GM12878 (cell line): ENCODE measurements at regions not wholly inside any gene's neighbourhood (a gene's known extent, or its start where the extent isn't known, plus 50 kb on each side); places are given as distances from the start of the nearest gene placed in this dataset.

Experiments used
- CHD1 ChIP-seq: IDR thresholded peaks from 2 replicates; pipeline ENCODE4 v1.6.1; 2012; ENCODE audit warnings: low read depth, low read length, improper control_type of control experiment
- CTCF ChIP-seq, 3 experiments: IDR thresholded peaks in 2 of 3; conservative IDR thresholded peaks in 1 of 3; 2 replicates each; pipeline ENCODE4 v1.5.1; 2011; ENCODE audit warnings: low read depth in 3 of 3, low read length in 3 of 3, mild to moderate bottlenecking in 3 of 3, control low read depth in 2 of 3, moderate library complexity in 2 of 3, inconsistent platforms in 1 of 3, mixed read lengths in 1 of 3; ENCODE audit not compliant: control insufficient read depth in 2 of 3, insufficient read depth in 1 of 3; ENCODE audit errors: extremely low read depth in 1 of 3
- FOXK2 ChIP-seq: fragments of 450-650 bp; IDR thresholded peaks from 2 replicates; pipeline ENCODE4 v1.6.1; 2017; ENCODE audit warnings: mild to moderate bottlenecking, moderate library complexity
- KDM1A ChIP-seq: fragments of 200-600 bp; sonication (generic); IDR thresholded peaks from 2 replicates; pipeline ENCODE4 v1.6.1; 2016; ENCODE audit warnings: borderline replicate concordance
- MTA2 ChIP-seq: fragments of 450-650 bp; IDR thresholded peaks from 2 replicates; pipeline ENCODE4 v1.6.1; 2016; ENCODE audit warnings: low read depth, mild to moderate bottlenecking, moderate library complexity
- MXI1 ChIP-seq: fragments of 150-350 bp; IDR thresholded peaks from 2 replicates; pipeline ENCODE4 v1.6.1; 2011; ENCODE audit warnings: low read depth, mild to moderate bottlenecking, inconsistent platforms, low read length, improper control_type of control experiment
- NR2C2 ChIP-seq: IDR thresholded peaks from 2 replicates; pipeline ENCODE4 v1.6.1; 2011; ENCODE audit warnings: borderline replicate concordance, low read depth; ENCODE audit not compliant: control insufficient read depth, insufficient read length
- PBX3 ChIP-seq: IDR thresholded peaks from 2 replicates; pipeline ENCODE4 v1.6.1; 2011; ENCODE audit warnings: mild to moderate bottlenecking, low read depth, low read length, moderate library complexity; ENCODE audit not compliant: insufficient replicate concordance
- POLR2A ChIP-seq: IDR thresholded peaks from 2 replicates; pipeline ENCODE4 v1.6.1; 2011; ENCODE audit warnings: low read depth, mild to moderate bottlenecking, low read length
- RAD21 ChIP-seq: IDR thresholded peaks from 2 replicates; pipeline ENCODE4 v1.6.1; 2011; ENCODE audit warnings: mild to moderate bottlenecking, low read depth, low read length, moderate library complexity; ENCODE audit not compliant: insufficient read depth
- RELA ChIP-seq: fragments of 450-650 bp; IDR thresholded peaks from 2 replicates; pipeline ENCODE4 v1.8.0; 2014; ENCODE audit warnings: borderline replicate concordance; ENCODE audit not compliant: partially characterized antibody
- SPI1 ChIP-seq: IDR thresholded peaks from 2 replicates; pipeline ENCODE4 v1.6.1; 2011; ENCODE audit warnings: low read depth, mild to moderate bottlenecking, low read length, moderate library complexity, borderline replicate concordance; ENCODE audit not compliant: insufficient read depth
- ZBTB4 ChIP-seq: fragments of 450-650 bp; formaldehyde crosslinking; IDR thresholded peaks from 2 replicates; pipeline ENCODE4 v1.4.0; 2022; ENCODE audit warnings: mild to moderate bottlenecking, moderate library complexity

DNA sequence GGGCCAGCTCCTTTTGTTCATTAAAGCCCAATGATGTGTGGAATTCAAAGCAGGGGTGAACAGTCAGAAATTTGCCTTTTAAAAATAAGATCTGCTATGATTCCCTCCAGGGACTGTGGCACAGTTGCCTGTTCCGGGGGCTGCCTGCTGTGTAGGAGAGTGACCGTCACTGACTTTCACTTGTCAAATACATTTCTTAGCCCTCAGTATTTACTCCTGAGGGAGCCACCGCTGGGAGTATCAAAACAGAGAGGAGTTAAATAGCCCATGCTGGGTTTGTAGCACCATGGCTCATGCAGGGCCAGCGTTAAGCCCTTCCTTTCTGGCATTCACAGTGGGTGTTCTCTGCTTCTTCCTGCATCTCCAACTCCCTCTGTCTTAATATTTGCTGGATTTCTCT lies 897.8 kb downstream of the SORCS3 start:
- TF ChIP-seq SPI1 (no peak), CTCF (IDR thresholded peaks at IDR 0.05 in 2 of 3, conservative IDR thresholded peaks at IDR 0.05 in 1 of 3; ENCODE audit: control insufficient read depth in 2 of 3, extremely low read depth in 1 of 3, insufficient read depth in 1 of 3, low read depth in 3 of 3, low read length in 3 of 3) (no peak), KDM1A (no peak), RELA (no peak), POLR2A (no peak), ZBTB4 (CRISPR knock-in tag) (no peak), NR2C2 (no peak), CHD1 (no peak), MXI1 (no peak), RAD21 (no peak), MTA2 (no peak), FOXK2 (no peak), PBX3 (no peak)
